ENCODE measurements at regions not wholly inside any gene's neighbourhood (a gene's known extent, or its start where the extent isn't known, plus 50 kb on each side); places are given as distances from the start of the nearest gene placed in this dataset.

GRCh38 chr14:71597955-71598660, 334.1 kb upstream of the RGS6 start:
- Mint-ChIP-seq H3K4me1 (peaks cover 9% of the 10 kb centered on the region), H3K9me3 (peaks cover 15% of the 10 kb centered on the region), H3K36me3 (peaks cover 23% of the 10 kb centered on the region), H3K27me3 (ENCODE audit: low read depth) (peaks cover 24% of the 10 kb centered on the region), H3K4me3 (no peak overlapping the region), H3K27ac (no peak overlapping the region)
- ATAC-seq (no peak), DNase-seq (ENCODE audit: low spot score) (no peak)
- POLR2A ChIA-PET = no interaction called here
- no peak for TF ChIP-seq GTF2I (CRISPR knock-in tag; conservative IDR thresholded peaks at IDR 0.05)
- CTCF ChIA-PET = no interaction called here

GRCh38 chr14:71600309-71600708, 331.9 kb upstream of the RGS6 start:
- DNase-seq (ENCODE audit: low spot score) (no peak), ATAC-seq (no peak)
- Mint-ChIP-seq H3K4me1 (peaks cover 6% of the 10 kb centered on the region; the same call in 1 of the 2 replicates), H3K27me3 (ENCODE audit: low read depth) (peaks cover 24% of the 10 kb centered on the region), H3K4me3 (no peak overlapping the region), H3K36me3 (peaks cover 23% of the 10 kb centered on the region), H3K9me3 (peaks cover 15% of the 10 kb centered on the region), H3K27ac (no peak overlapping the region)
- CTCF ChIA-PET = no interaction called here
- TF ChIP-seq ATF1 (CRISPR knock-in tag; IDR thresholded peaks at IDR 0.05) (no peak), ZMAT4 (CRISPR knock-in tag; IDR thresholded peaks at IDR 0.05) (no peak), TP53 (CRISPR knock-in tag; IDR thresholded peaks at IDR 0.05) (no peak), NR3C1 (CRISPR knock-in tag; conservative IDR thresholded peaks at IDR 0.05; ENCODE audit: low read depth) (no peak), FOXK1 (CRISPR knock-in tag; IDR thresholded peaks at IDR 0.05) (no peak), IRF2 (CRISPR knock-in tag; IDR thresholded peaks at IDR 0.05; ENCODE audit: borderline replicate concordance, low read depth) (no peak), CBFB (CRISPR knock-in tag; IDR thresholded peaks at IDR 0.05; ENCODE audit: low read depth) (no peak), GABPB1 (CRISPR knock-in tag; IDR thresholded peaks at IDR 0.05) (no peak), RELA (CRISPR knock-in tag; IDR thresholded peaks at IDR 0.05; ENCODE audit: borderline replicate concordance) (no peak), SOX15 (CRISPR knock-in tag; IDR thresholded peaks at IDR 0.05) (no peak)
- POLR2A ChIA-PET = no interaction called here

- CTCF ChIA-PET = no interaction called here
- ATAC-seq = no peak
- no peak for DNase-seq (ENCODE audit: low spot score)
- POLR2A ChIA-PET = no interaction called here
- H3K4me3 Mint-ChIP-seq = no peak overlapping the region
- peaks cover 17% of the 10 kb centered on the region for H3K4me1 Mint-ChIP-seq
- H3K27me3 Mint-ChIP-seq (ENCODE audit: low read depth) = peaks cover 24% of the 10 kb centered on the region
- peaks cover 23% of the 10 kb centered on the region for H3K9me3 Mint-ChIP-seq
- peaks cover 25% of the 10 kb centered on the region for H3K36me3 Mint-ChIP-seq
- H3K27ac Mint-ChIP-seq = no peak overlapping the region
- TF ChIP-seq SP1 (CRISPR knock-in tag; conservative IDR thresholded peaks at IDR 0.05) (no peak), E2F1 (CRISPR knock-in tag; IDR thresholded peaks at IDR 0.05) (no peak), ZNF396 (CRISPR knock-in tag; IDR thresholded peaks at IDR 0.05; ENCODE audit: borderline replicate concordance) (no peak), GTF2I (CRISPR knock-in tag; conservative IDR thresholded peaks at IDR 0.05) (no peak), KAT7 (CRISPR knock-in tag; IDR thresholded peaks at IDR 0.05; ENCODE audit: borderline replicate concordance) (no peak), E2F4 (CRISPR knock-in tag; IDR thresholded peaks at IDR 0.05; ENCODE audit: borderline replicate concordance, low read depth) (no peak), CDX4 (CRISPR knock-in tag; IDR thresholded peaks at IDR 0.05; ENCODE audit: borderline replicate concordance) (no peak), AFF4 (CRISPR knock-in tag; IDR thresholded peaks at IDR 0.05; ENCODE audit: borderline replicate concordance) (no peak), CREM (CRISPR knock-in tag; IDR thresholded peaks at IDR 0.05) (no peak), ZSCAN18 (CRISPR knock-in tag; IDR thresholded peaks at IDR 0.05) (no peak), NFATC4 (CRISPR knock-in tag; IDR thresholded peaks at IDR 0.05) (no peak)
Observed at GRCh38 chr14:71602524-71602923, 329.7 kb upstream of the RGS6 start.

Data from WTC11 (cell line).